Transverse colon (tissue), 4 donors: ENCODE measurements at regions not wholly inside any gene's neighbourhood (a gene's known extent, or its start where the extent isn't known, plus 50 kb on each side); places are given as distances from the start of the nearest gene placed in this dataset.

ENCODE experiments used
- DNase-seq: peaks from one replicate; pipeline ENCODE4 v3.0.0-alpha.2; 2019
- H3K27ac ChIP-seq, 4 donors: fragments of 200-600 bp; sonication (generic); 2 replicates each; pipeline ENCODE4 v1.5.1; 2016 to 2018; ENCODE audit warnings: inconsistent platforms in 4 of 4
- H3K27me3 ChIP-seq: fragments of 200-600 bp; sonication (generic); 2 replicates; pipeline ENCODE4 v1.5.1; 2017; ENCODE audit warnings: inconsistent platforms
- H3K36me3 ChIP-seq, 4 donors: fragments of 200-600 bp; sonication (generic); 2 replicates each; pipeline ENCODE4 v1.5.1; 2017 to 2019; ENCODE audit warnings: inconsistent platforms in 4 of 4
- H3K4me1 ChIP-seq, 4 donors: fragments of 200-600 bp; sonication (generic); 2 replicates each; pipeline ENCODE4 v1.5.1; 2017 to 2020; ENCODE audit warnings: inconsistent platforms in 4 of 4
- H3K4me3 ChIP-seq, 4 donors: fragments of 200-600 bp; sonication (generic); 1 replicate in 1 of 4; 2 replicates in 3 of 4; pipeline versions ENCODE4 v1.5.1 to v1.6.1; 2017 to 2019; ENCODE audit warnings: inconsistent platforms in 4 of 4
- H3K9me3 ChIP-seq, 2 donors: fragments of 200-600 bp; sonication (generic); 2 replicates each; pipeline ENCODE4 v1.5.1; 2017 to 2019; ENCODE audit warnings: inconsistent platforms in 2 of 2
- EP300 ChIP-seq: sonication (generic); formaldehyde crosslinking; IDR thresholded peaks from one replicate; pipeline ENCODE4 v1.6.1; 2017; ENCODE audit warnings: antibody characterized with exemption, low read depth
- POLR2A ChIP-seq: fragments of 450-650 bp; IDR thresholded peaks from one replicate; pipeline ENCODE4 v1.6.1; 2016; ENCODE audit warnings: antibody characterized with exemption, mild to moderate bottlenecking, moderate library complexity
- POLR2AphosphoS5 ChIP-seq, 3 donors: sonication (generic); formaldehyde crosslinking; IDR thresholded peaks; one replicate each; pipeline ENCODE4 v1.6.1; 2016; ENCODE audit warnings: antibody characterized with exemption in 3 of 3
- WGBS, 2 donors: methylation state at CpG; one replicate each; pipeline ENCODE4 v1.1.5; 2018; ENCODE audit warnings: low coverage in 1 of 2; 5-methylcytosine and 5-hydroxymethylcytosine counted together
- in situ Hi-C, 4 donors: fragments of 200-750 bp; cut with MboI; loops; one replicate each; pipeline versions ENCODE4 v1.15.0 to v1.15.1; 2017; ENCODE audit warnings: low sequenced_read_pairs in 3 of 4, low pct_ligation_motif_present in 1 of 4, low pct_unique_long_range_greater_than_20kb in 1 of 4
- intact Hi-C: fragments of 100-400 bp; cut with DNase I; formaldehyde crosslinking; loops from one replicate; pipeline ENCODE4 v1.15.1; 2023; ENCODE audit warnings: low total_unique reads
- TF ChIP-seq, protein P1 (sequence below), 5 experiments: fragments of 200-600 bp in 3 of 5; fragments of 450-650 bp in 2 of 5; sonication (generic) in 3 of 5; IDR thresholded peaks; 1 replicate in 2 of 5; 2 replicates in 3 of 5; pipeline ENCODE4 v1.5.1; 2016 to 2017; ENCODE audit warnings: antibody characterized with exemption in 5 of 5, inconsistent platforms in 3 of 5, mild to moderate bottlenecking in 2 of 5, moderate library complexity in 1 of 5

DNA sequence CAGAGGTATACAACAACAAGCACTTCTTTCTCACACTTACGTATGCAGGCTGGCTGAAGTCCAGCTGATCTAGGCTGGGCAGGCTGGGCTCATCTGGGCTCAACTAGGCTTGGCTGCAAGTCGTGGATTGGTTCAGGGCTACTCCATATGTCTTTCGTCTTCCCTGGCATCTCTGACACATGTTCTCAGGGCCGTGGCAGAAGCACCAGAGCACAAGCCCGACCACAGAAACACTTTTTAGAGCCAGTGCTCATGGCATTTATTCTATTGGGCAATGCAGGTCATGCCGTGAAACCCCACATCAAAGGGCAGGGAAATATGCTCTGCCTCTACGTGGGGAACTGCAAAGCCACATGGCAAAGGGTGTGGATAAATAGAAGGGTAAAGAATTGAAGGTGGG lies 93.8 kb downstream of the RIN2 start:
- intact Hi-C loops (no loop called here), in situ Hi-C loops (no loop called here)
- WGBS, 2 donors: 78 to 87% methylated on average over 4 to 7 of the region's 7 CpGs
- Histone ChIP-seq H3K27me3 (no peaks in the 10 kb centered on the region), H3K4me1 (peaks cover 0 to 20% (median 16%) of the 10 kb centered on the region in 4 donors), H3K9me3 (no peaks in the 10 kb centered on the region), H3K36me3 (no peaks in the 10 kb centered on the region), H3K4me3 (no peak overlapping the region), H3K27ac (no peak overlapping the region)
- DNase-seq: no peak
- TF ChIP-seq POLR2AphosphoS5 (IDR thresholded peaks at IDR 0.05): no peak

DNA sequence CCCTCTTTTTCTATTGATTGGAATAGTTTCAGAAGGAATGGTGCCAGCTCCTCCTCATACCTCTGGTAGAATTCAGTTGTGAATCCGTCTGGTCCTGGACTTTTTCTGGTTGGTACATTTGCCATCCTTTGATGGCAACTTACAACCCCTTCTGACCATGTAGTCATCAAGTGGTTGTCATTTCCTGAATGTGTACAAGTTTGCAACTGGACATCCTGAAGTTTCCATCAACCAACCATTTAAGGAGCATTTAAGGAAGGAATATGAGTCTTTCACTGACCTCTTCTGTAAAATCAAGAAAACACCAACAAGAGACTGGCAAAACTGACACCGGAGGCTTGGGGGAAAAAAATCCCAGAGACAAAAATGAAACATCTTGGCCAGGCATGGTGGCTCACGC lies 97.4 kb downstream of the RIN2 start:
- H3K27me3 ChIP-seq: no peaks in the 10 kb centered on the region
- H3K9me3 ChIP-seq: no peaks in the 10 kb centered on the region
- intact Hi-C loops: no loop called here
- DNase-seq: no peak
- H3K4me3 ChIP-seq: no peak overlapping the region
- in situ Hi-C loops: no loop called here
- no peaks in the 10 kb centered on the region for H3K36me3 ChIP-seq
- H3K27ac ChIP-seq: no peak overlapping the region
- TF ChIP-seq POLR2AphosphoS5 (IDR thresholded peaks at IDR 0.05) (no peak), POLR2A (no peak), EP300 (no peak)
- TF ChIP-seq, protein P1, sequence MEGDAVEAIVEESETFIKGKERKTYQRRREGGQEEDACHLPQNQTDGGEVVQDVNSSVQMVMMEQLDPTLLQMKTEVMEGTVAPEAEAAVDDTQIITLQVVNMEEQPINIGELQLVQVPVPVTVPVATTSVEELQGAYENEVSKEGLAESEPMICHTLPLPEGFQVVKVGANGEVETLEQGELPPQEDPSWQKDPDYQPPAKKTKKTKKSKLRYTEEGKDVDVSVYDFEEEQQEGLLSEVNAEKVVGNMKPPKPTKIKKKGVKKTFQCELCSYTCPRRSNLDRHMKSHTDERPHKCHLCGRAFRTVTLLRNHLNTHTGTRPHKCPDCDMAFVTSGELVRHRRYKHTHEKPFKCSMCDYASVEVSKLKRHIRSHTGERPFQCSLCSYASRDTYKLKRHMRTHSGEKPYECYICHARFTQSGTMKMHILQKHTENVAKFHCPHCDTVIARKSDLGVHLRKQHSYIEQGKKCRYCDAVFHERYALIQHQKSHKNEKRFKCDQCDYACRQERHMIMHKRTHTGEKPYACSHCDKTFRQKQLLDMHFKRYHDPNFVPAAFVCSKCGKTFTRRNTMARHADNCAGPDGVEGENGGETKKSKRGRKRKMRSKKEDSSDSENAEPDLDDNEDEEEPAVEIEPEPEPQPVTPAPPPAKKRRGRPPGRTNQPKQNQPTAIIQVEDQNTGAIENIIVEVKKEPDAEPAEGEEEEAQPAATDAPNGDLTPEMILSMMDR (IDR thresholded peaks at IDR 0.05): no peak
- peaks cover 5 to 25% (median 12%) of the 10 kb centered on the region in 4 donors for H3K4me1 ChIP-seq
- 95% methylated on average over 3 of the region's 3 CpGs for WGBS, 2 donors

DNA sequence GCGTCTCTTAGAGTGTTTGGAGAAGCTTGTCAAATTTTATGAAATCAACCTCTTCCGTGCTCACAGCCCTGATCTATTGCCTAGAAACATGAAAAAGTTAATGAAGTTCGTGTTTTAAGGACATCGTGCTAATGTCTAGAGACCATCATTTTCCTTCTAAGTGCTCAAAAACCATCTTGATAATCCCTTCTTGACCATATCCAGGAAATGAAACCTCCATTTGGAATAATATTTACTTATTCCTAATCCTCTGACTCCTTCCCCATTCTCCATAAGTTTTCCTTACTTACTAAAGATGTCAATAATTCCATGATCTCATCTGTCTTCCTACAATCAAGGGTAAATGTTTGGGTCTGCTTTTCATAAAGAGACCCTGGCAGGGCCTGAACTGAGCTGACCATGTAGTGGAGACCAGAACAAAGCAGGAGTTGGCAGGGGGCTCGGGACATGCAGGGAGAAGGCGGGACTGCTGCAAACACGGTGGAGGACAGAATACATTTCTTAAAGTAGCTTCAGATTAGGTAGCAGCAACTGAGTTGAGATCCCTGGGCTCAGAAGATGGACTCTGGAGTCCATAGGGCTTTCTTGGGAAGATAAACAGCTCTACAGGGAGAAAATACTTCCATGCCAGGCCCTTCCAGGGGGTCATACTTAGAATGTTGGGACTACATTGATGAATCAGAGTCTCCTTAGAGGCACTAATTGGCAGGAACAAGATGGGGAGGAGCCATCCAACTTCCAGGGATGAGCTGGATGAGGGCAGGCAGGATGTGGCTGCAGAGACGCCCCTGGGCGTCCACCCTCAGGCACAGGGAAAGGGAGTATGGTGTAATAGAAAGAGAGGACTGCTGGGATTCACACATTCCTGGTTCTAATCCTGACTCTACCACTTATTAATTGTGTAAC lies 100.7 kb downstream of the RIN2 start:
- DNase-seq: no peak
- in situ Hi-C loops (no loop called here), intact Hi-C loops (no loop called here)
- Histone ChIP-seq H3K4me3 (no peak overlapping the region), H3K27me3 (no peaks in the 10 kb centered on the region), H3K4me1 (peaks cover 5 to 32% (median 14%) of the 10 kb centered on the region in 4 donors), H3K36me3 (no peaks in the 10 kb centered on the region), H3K9me3 (no peaks in the 10 kb centered on the region), H3K27ac (peak overlapping the region; percentile 41 to 78 (median 65))
- WGBS, 2 donors: 72 to 73% methylated on average over 4 to 9 of the region's 9 CpGs
- TF ChIP-seq POLR2A (no peak), EP300 (no peak), POLR2AphosphoS5 (IDR thresholded peaks at IDR 0.05) (no peak)
- TF ChIP-seq, protein P1 (IDR thresholded peaks at IDR 0.05): no peak

DNA sequence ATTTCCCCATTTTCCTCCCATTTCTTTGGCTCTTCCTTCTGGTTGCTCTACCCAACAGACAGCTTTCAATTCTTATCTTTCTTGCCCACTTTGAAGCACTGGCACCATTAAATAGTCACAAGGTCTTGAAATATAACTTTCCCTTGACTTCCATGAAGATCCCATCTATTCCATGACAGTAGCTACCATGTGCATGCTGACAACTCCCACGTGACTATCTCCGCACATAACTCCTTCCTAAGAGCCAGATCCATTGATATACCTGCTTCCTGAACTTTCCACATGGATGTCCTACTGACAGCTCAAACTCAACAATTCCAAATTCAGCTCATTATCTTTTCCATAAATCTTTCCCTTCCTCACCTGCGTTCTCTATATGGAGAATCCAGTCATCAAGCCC lies 101.4 kb downstream of the RIN2 start:
- TF ChIP-seq, protein P1 (IDR thresholded peaks at IDR 0.05): no peak
- TF ChIP-seq EP300 (no peak), POLR2A (no peak), POLR2AphosphoS5 (IDR thresholded peaks at IDR 0.05) (no peak)
- intact Hi-C loops (no loop called here), in situ Hi-C loops (no loop called here)
- peaks cover 5 to 32% (median 14%) of the 10 kb centered on the region in 4 donors for H3K4me1 ChIP-seq
- peak overlapping the region in 3 of 4 donors; percentile 56 to 78 (median 74) for H3K27ac ChIP-seq
- WGBS, 2 donors: 84 to 88% methylated on average over 3 of the region's 3 CpGs
- no peak overlapping the region for H3K4me3 ChIP-seq
- H3K27me3 ChIP-seq: no peaks in the 10 kb centered on the region
- DNase-seq: no peak
- H3K36me3 ChIP-seq: no peaks in the 10 kb centered on the region
- H3K9me3 ChIP-seq: no peaks in the 10 kb centered on the region
